ENCODE measurements at regions not wholly inside any gene's neighbourhood (a gene's known extent, or its start where the extent isn't known, plus 50 kb on each side); places are given as distances from the start of the nearest gene placed in this dataset.

DNA sequence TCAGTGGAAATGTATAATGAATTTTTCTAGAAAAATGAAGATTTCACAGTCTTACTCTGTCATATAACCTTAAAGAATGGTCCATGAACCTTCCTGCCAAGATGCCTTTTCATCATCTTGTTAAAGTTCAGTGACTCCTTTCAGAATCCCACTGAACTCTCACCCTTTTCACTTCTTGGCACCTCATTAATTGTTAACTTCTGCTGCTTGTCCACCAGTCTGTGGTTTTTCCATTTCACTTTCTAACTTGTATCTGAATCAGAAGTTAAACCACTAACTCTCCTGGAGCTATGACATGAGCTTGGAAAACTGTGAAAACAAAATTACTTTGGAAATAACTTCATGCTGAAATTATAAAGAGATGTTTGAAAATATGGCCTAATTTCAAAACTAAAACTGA, 281.2 kb upstream of the ALCAM start:
- no peaks in the 10 kb centered on the region for H3K27me3 ChIP-seq (ENCODE audit: control insufficient read depth, insufficient read depth, low read length)
- H3K27ac ChIP-seq (ENCODE audit: low read depth, low read length) = no peak overlapping the region
- no peak overlapping the region for H3K9ac ChIP-seq (ENCODE audit: low read length)
- H3K4me3 ChIP-seq (ENCODE audit: low read depth, low read length) = no peak overlapping the region
- no peaks in the 10 kb centered on the region for H3K4me1 ChIP-seq (ENCODE audit: control insufficient read depth, insufficient read depth, low read length)
- H3K36me3 ChIP-seq (ENCODE audit: control insufficient read depth, insufficient read depth, low read length) = no peaks in the 10 kb centered on the region
- 0 out of 2 replicates have a peak, but pooled peaks cover 2% of the 10 kb centered on the region for H3K9me3 ChIP-seq (ENCODE audit: control insufficient read depth, insufficient read depth, low read depth, low read length)

- Histone ChIP-seq H3K9me3 (ENCODE audit: control insufficient read depth, insufficient read depth, low read depth, low read length) (no peaks in the 10 kb centered on the region), H3K27ac (ENCODE audit: low read depth, low read length) (no peak overlapping the region)
Measured at GRCh38 chr3:105093371-105094252, 273.1 kb upstream of the ALCAM start.

GRCh38 chr3:105094588-105094987, 272.1 kb upstream of the ALCAM start:
- H3K27me3 ChIP-seq (ENCODE audit: control insufficient read depth, insufficient read depth, low read length) = no peaks in the 10 kb centered on the region
- H3K4me3 ChIP-seq (ENCODE audit: low read depth, low read length) = no peak overlapping the region
- H3K27ac ChIP-seq (ENCODE audit: low read depth, low read length) = no peak overlapping the region
- H3K36me3 ChIP-seq (ENCODE audit: control insufficient read depth, insufficient read depth, low read length) = no peaks in the 10 kb centered on the region
- no peaks in the 10 kb centered on the region for H3K9me3 ChIP-seq (ENCODE audit: control insufficient read depth, insufficient read depth, low read depth, low read length)
- peaks cover 4% of the 10 kb centered on the region; the same call in 1 of the 2 replicates for H3K4me1 ChIP-seq (ENCODE audit: control insufficient read depth, insufficient read depth, low read length)
- no peak overlapping the region for H3K9ac ChIP-seq (ENCODE audit: low read length)

More at GRCh38 chr3:105093371-105094252, 273.1 kb upstream of the ALCAM start:
- Histone ChIP-seq H3K36me3 (ENCODE audit: control insufficient read depth, insufficient read depth, low read length) (no peaks in the 10 kb centered on the region), H3K27me3 (ENCODE audit: control insufficient read depth, insufficient read depth, low read length) (no peaks in the 10 kb centered on the region), H3K4me1 (ENCODE audit: control insufficient read depth, insufficient read depth, low read length) (peaks cover 4% of the 10 kb centered on the region; the same call in 1 of the 2 replicates), H3K4me3 (ENCODE audit: low read depth, low read length) (no peak overlapping the region), H3K9ac (ENCODE audit: low read length) (no peak overlapping the region)

DNA sequence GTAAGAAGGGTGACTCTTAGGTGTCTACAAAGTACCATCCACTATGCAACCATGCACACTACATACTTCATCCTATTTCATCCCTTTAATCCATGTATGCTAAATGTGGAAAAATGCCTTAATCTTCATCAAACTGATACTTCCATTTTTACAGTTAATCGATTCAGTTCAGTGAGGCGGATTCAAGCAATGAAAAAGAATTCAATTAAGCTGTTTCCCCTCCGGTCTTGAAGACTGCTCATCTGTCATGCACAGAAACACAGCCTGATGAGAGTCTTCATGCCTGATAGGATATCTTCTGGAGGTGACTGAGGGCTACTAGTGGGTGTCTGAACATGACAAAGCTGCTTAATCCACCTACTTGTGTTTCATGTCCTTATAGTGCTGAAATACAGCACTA, 270.6 kb upstream of the ALCAM start:
- Histone ChIP-seq H3K27me3 (ENCODE audit: control insufficient read depth, insufficient read depth, low read length) (no peaks in the 10 kb centered on the region), H3K9me3 (ENCODE audit: control insufficient read depth, insufficient read depth, low read depth, low read length) (no peaks in the 10 kb centered on the region), H3K36me3 (ENCODE audit: control insufficient read depth, insufficient read depth, low read length) (no peaks in the 10 kb centered on the region), H3K9ac (ENCODE audit: low read length) (no peak overlapping the region), H3K4me1 (ENCODE audit: control insufficient read depth, insufficient read depth, low read length) (peaks cover 4% of the 10 kb centered on the region; the same call in 1 of the 2 replicates), H3K27ac (ENCODE audit: low read depth, low read length) (no peak overlapping the region), H3K4me3 (ENCODE audit: low read depth, low read length) (no peak overlapping the region)

DNA sequence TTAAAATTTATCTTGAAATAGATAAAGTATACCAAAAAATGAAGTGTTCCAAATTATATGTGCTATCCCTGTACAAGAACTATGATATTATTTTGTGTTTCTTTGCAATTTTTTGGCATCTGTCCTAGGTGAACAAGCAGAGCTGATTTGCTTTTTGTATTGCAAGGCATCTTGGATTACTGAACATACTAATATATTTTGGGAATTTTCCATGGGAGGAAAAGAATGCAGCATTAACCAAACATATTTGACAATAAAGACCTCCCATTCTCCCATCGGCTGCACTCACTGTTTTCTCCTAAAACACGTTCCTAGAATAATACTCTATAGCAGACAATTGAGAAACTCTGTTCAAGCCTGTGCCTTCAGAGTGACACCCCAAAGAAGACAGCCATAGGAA, 265.1 kb upstream of the ALCAM start:
- Histone ChIP-seq H3K9ac (ENCODE audit: low read length) (no peak overlapping the region), H3K27me3 (ENCODE audit: control insufficient read depth, insufficient read depth, low read length) (no peaks in the 10 kb centered on the region), H3K9me3 (ENCODE audit: control insufficient read depth, insufficient read depth, low read depth, low read length) (no peaks in the 10 kb centered on the region), H3K4me3 (ENCODE audit: low read depth, low read length) (no peak overlapping the region), H3K36me3 (ENCODE audit: control insufficient read depth, insufficient read depth, low read length) (no peaks in the 10 kb centered on the region), H3K4me1 (ENCODE audit: control insufficient read depth, insufficient read depth, low read length) (no peaks in the 10 kb centered on the region), H3K27ac (ENCODE audit: low read depth, low read length) (no peak overlapping the region)

DNA sequence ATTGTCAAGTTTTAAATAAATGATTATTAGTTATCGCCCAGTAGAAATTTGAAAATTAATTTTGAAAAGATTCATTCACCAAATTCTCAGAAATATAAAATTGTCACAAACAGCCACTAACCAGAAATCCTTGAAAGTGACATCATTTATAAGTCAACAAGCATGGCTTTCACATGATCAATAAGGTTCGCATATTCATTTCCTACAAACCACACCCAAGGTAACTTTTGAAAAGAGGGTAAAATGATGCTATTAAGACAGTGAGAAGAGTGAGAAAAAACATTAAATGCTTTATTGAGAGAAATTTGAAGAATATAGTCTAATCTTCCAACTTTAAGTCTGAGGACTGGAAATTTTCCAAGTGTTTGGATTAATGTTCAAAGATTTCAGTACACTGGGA, 263.6 kb upstream of the ALCAM start:
- H3K4me1 ChIP-seq (ENCODE audit: control insufficient read depth, insufficient read depth, low read length) = no peaks in the 10 kb centered on the region
- H3K36me3 ChIP-seq (ENCODE audit: control insufficient read depth, insufficient read depth, low read length) = no peaks in the 10 kb centered on the region
- H3K9me3 ChIP-seq (ENCODE audit: control insufficient read depth, insufficient read depth, low read depth, low read length) = no peaks in the 10 kb centered on the region
- H3K4me3 ChIP-seq (ENCODE audit: low read depth, low read length) = no peak overlapping the region
- no peak overlapping the region for H3K27ac ChIP-seq (ENCODE audit: low read depth, low read length)
- H3K9ac ChIP-seq (ENCODE audit: low read length) = no peak overlapping the region
- no peaks in the 10 kb centered on the region for H3K27me3 ChIP-seq (ENCODE audit: control insufficient read depth, insufficient read depth, low read length)

DNA sequence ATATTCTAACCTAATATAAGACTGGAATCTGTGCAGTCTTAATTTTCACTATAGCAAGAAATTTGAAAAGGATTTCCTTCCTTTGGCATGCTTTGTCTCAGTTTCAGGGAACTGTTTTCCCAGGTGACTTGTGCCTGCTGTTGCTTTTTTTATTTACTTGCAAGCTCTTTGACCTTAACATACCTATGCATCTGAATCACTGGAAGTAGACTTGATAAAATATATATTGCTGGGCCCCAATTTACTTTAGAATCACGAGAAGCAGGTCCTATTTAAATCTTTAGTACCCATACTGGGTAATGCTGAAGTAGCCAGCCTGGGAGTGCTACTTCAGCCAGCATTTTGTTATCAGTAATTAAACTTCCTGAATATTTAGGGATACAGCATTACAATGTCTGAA, 257.9 kb upstream of the ALCAM start:
- Histone ChIP-seq H3K27me3 (ENCODE audit: control insufficient read depth, insufficient read depth, low read length) (no peaks in the 10 kb centered on the region), H3K4me1 (ENCODE audit: control insufficient read depth, insufficient read depth, low read length) (no peaks in the 10 kb centered on the region), H3K9me3 (ENCODE audit: control insufficient read depth, insufficient read depth, low read depth, low read length) (peaks cover 6% of the 10 kb centered on the region), H3K27ac (ENCODE audit: low read depth, low read length) (no peak overlapping the region), H3K36me3 (ENCODE audit: control insufficient read depth, insufficient read depth, low read length) (no peaks in the 10 kb centered on the region), H3K9ac (ENCODE audit: low read length) (no peak overlapping the region), H3K4me3 (ENCODE audit: low read depth, low read length) (no peak overlapping the region)

DNA sequence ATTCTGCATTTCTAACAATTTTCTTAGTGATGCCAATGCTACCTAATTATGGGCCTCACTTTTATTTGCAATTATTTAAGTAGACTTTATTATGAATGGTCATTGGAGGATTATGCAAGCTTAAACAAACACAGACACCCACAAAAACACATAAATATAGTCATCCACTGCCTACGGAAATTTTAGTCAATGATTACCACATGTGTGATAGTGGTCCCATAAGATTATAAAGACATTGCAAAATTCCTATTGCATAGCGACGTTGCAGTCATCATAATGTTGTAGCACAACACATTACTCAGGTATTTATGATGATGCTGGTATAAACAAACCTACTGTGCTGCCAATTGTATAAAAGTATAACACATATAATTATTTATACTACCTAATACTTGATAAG, 247.8 kb upstream of the ALCAM start:
- Histone ChIP-seq H3K9me3 (ENCODE audit: control insufficient read depth, insufficient read depth, low read depth, low read length) (peaks cover 3% of the 10 kb centered on the region; the same call in 1 of the 2 replicates), H3K4me3 (ENCODE audit: low read depth, low read length) (no peak overlapping the region), H3K4me1 (ENCODE audit: control insufficient read depth, insufficient read depth, low read length) (no peaks in the 10 kb centered on the region), H3K27me3 (ENCODE audit: control insufficient read depth, insufficient read depth, low read length) (no peaks in the 10 kb centered on the region), H3K27ac (ENCODE audit: low read depth, low read length) (no peak overlapping the region), H3K36me3 (ENCODE audit: control insufficient read depth, insufficient read depth, low read length) (no peaks in the 10 kb centered on the region), H3K9ac (ENCODE audit: low read length) (no peak overlapping the region)

- Histone ChIP-seq H3K4me1 (ENCODE audit: control insufficient read depth, insufficient read depth, low read length) (no peaks in the 10 kb centered on the region), H3K9me3 (ENCODE audit: control insufficient read depth, insufficient read depth, low read depth, low read length) (no peaks in the 10 kb centered on the region), H3K27me3 (ENCODE audit: control insufficient read depth, insufficient read depth, low read length) (no peaks in the 10 kb centered on the region), H3K27ac (ENCODE audit: low read depth, low read length) (no peak overlapping the region), H3K36me3 (ENCODE audit: control insufficient read depth, insufficient read depth, low read length) (no peaks in the 10 kb centered on the region), H3K4me3 (ENCODE audit: low read depth, low read length) (no peak overlapping the region), H3K9ac (ENCODE audit: low read length) (no peak overlapping the region)
Measured at GRCh38 chr3:105119801-105120340, 246.8 kb upstream of the ALCAM start.

DNA sequence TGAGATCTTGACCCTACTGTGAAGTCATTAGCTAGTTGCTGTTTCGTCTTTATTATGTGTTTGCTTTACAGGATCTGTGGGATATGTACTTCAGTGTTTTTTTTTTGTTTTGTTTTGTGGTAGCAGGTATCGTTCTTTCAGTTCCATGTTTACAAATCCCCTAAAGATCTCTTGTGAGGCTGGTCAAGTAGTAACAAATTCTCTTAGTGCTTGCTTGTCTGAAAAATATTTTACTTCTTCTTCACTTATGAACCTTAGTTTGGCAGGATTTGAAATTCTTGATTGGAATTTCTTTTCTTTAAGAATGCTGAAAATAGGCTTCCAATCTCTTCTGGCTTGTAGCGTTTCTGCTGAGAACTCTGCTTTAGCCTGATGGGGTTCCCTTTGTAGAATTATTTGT, 235.8 kb upstream of the ALCAM start:
- Histone ChIP-seq H3K9me3 (ENCODE audit: control insufficient read depth, insufficient read depth, low read depth, low read length) (peaks cover 8% of the 10 kb centered on the region), H3K27me3 (ENCODE audit: control insufficient read depth, insufficient read depth, low read length) (no peaks in the 10 kb centered on the region), H3K9ac (ENCODE audit: low read length) (no peak overlapping the region), H3K27ac (ENCODE audit: low read depth, low read length) (no peak overlapping the region), H3K36me3 (ENCODE audit: control insufficient read depth, insufficient read depth, low read length) (no peaks in the 10 kb centered on the region), H3K4me1 (ENCODE audit: control insufficient read depth, insufficient read depth, low read length) (peaks cover 6% of the 10 kb centered on the region), H3K4me3 (ENCODE audit: low read depth, low read length) (no peak overlapping the region)

GRCh38 chr3:105137911-105138310, 228.8 kb upstream of the ALCAM start:
- H3K27me3 ChIP-seq (ENCODE audit: control insufficient read depth, insufficient read depth, low read length) = no peaks in the 10 kb centered on the region
- no peak overlapping the region for H3K9ac ChIP-seq (ENCODE audit: low read length)
- H3K4me1 ChIP-seq (ENCODE audit: control insufficient read depth, insufficient read depth, low read length) = peaks cover 6% of the 10 kb centered on the region
- H3K9me3 ChIP-seq (ENCODE audit: control insufficient read depth, insufficient read depth, low read depth, low read length) = no peaks in the 10 kb centered on the region
- no peaks in the 10 kb centered on the region for H3K36me3 ChIP-seq (ENCODE audit: control insufficient read depth, insufficient read depth, low read length)
- H3K27ac ChIP-seq (ENCODE audit: low read depth, low read length) = no peak overlapping the region
- H3K4me3 ChIP-seq (ENCODE audit: low read depth, low read length) = no peak overlapping the region
